Tibial nerve (tissue), 4 donors: ENCODE measurements at regions not wholly inside any gene's neighbourhood (a gene's known extent, or its start where the extent isn't known, plus 50 kb on each side); places are given as distances from the start of the nearest gene placed in this dataset.
A peak's percentile ranks its signal among the peaks of the same experiment; 100 is the strongest.

Experiments
- DNase-seq, 2 donors: peaks; one replicate each; pipeline ENCODE4 v3.0.0-alpha.2; 2019; ENCODE audit warnings: low spot score in 2 of 2
- H3K27ac ChIP-seq, 4 donors: fragments of 200-600 bp; sonication (generic) in 3 of 4; one replicate each; pipeline ENCODE4 v1.5.1; 2017 to 2019; ENCODE audit warnings: mild to moderate bottlenecking in 1 of 4
- H3K27me3 ChIP-seq, 2 donors: fragments of 200-600 bp; sonication (generic) in 1 of 2; one replicate each; pipeline versions ENCODE4 v1.5.1 to v1.6.0; 2017 to 2019
- H3K36me3 ChIP-seq, 3 donors: fragments of 200-600 bp; sonication (generic); one replicate each; pipeline ENCODE4 v1.5.1; 2018 to 2019
- H3K4me1 ChIP-seq, 4 donors: fragments of 200-600 bp; sonication (generic) in 3 of 4; one replicate each; pipeline ENCODE4 v1.5.1; 2017 to 2019
- H3K4me3 ChIP-seq, 4 donors: fragments of 200-600 bp; sonication (generic) in 3 of 4; one replicate each; pipeline ENCODE4 v1.5.1; 2017 to 2019; ENCODE audit warnings: mild to moderate bottlenecking in 1 of 4, moderate library complexity in 1 of 4
- H3K9me3 ChIP-seq, 4 donors: fragments of 200-600 bp; sonication (generic) in 3 of 4; one replicate each; pipeline ENCODE4 v1.5.1; 2017 to 2019
- CTCF ChIP-seq, 5 experiments: fragments of 200-600 bp in 3 of 5; fragments of 450-650 bp in 2 of 5; sonication (generic) in 3 of 5; IDR thresholded peaks; one replicate each; pipeline ENCODE4 v1.5.1; 2016 to 2019; ENCODE audit warnings: antibody characterized with exemption in 5 of 5, mild to moderate bottlenecking in 3 of 5, moderate library complexity in 2 of 5
- EP300 ChIP-seq, 2 donors: sonication (generic); formaldehyde crosslinking; IDR thresholded peaks; one replicate each; pipeline ENCODE4 v1.6.1; 2017; ENCODE audit warnings: antibody characterized with exemption in 2 of 2, mild to moderate bottlenecking in 1 of 2
- POLR2A ChIP-seq, 2 donors: fragments of 450-650 bp; IDR thresholded peaks; one replicate each; pipeline ENCODE4 v1.6.1; 2017; ENCODE audit warnings: antibody characterized with exemption in 2 of 2, mild to moderate bottlenecking in 2 of 2, moderate library complexity in 2 of 2
- WGBS, 2 donors: methylation state at CpG; one replicate each; pipeline ENCODE4 v1.1.5; 2018; 5-methylcytosine and 5-hydroxymethylcytosine counted together

DNA sequence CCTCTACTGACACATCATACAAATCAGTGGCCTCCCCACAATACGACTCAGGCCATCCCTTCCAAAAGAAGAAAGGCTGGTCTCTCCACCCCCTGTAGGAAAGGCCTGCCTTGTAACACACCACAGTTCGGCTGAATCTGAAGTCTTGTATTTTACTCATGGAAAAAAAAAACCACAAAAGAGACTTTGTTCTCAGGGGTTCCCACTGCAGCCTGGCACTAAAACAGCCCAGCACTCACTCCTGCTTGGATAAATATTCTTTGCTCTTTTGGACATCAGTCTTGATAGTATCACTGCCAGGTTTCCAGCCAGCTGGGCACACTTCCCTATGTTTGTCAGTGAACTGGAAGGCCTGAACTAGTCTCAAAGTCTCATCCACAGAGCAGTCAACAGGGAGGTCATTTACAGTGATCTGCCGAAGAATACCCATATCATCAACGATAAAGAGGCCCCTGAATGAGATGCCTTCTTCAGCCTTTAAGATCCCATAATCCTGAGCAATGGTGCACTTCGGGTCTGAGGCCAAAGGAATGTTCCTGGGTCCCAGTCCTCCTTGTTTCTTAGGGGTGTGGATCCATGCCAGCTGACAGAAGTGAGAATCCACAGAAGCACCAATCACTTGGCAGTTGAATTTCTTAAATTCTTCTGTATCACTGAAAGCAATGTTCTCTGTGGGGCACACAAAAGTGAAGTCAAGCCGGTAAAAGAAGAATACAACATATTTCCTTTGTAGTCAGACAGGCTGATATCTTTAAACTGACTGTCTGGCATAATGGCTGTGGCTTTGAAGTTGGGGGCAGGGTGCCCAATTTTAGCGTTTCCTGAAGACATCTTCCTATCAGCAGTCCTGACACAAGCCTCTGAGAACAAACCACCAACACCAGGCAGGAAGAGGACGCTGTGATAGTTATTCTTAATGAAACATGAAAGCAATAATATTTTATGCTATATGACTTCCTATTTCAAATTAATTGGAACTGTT lies 198.1 kb downstream of the LURAP1L start:
- Histone ChIP-seq H3K27me3 (no peaks in the 10 kb centered on the region), H3K27ac (peak overlapping the region in 2 of 4 donors; percentile 29 to 56), H3K4me3 (no peak overlapping the region), H3K9me3 (no peaks in the 10 kb centered on the region), H3K4me1 (peaks cover 0 to 30% (median 15%) of the 10 kb centered on the region in 4 donors), H3K36me3 (no peaks in the 10 kb centered on the region)
- no peak for TF ChIP-seq POLR2A (IDR thresholded peaks at IDR 0.05)
- no peak for TF ChIP-seq CTCF (IDR thresholded peaks at IDR 0.05)
- TF ChIP-seq EP300 (IDR thresholded peaks at IDR 0.05), result no peak
- no peak for DNase-seq
- 29 to 33% methylated on average over 8 of the region's 8 CpGs for WGBS, 2 donors

DNA sequence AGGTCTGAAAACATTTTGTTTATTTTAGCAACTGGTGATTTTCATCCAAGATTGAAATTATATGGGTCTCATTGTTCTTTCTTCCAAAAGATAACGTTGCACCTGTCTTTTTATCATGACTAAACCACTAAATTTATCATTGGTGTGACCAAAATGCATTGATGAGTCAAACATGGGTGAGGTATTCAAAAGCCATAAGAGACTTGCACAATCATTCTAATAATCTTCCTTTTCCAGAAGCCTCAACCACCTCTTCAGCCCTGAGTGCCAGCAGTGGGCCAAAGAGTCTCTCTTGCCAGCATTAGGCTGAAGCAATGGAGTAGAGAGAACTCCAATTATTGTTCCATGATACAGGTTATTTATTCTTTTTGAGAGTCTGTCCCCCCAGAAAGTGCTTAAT lies 198.9 kb downstream of the LURAP1L start:
- Histone ChIP-seq H3K36me3 (no peaks in the 10 kb centered on the region), H3K9me3 (no peaks in the 10 kb centered on the region), H3K27ac (no peak overlapping the region), H3K27me3 (no peaks in the 10 kb centered on the region), H3K4me1 (peaks cover 0 to 30% (median 15%) of the 10 kb centered on the region in 4 donors), H3K4me3 (no peak overlapping the region)
- 66 to 67% methylated on average over 1 of the region's 1 CpG for WGBS, 2 donors
- no peak for DNase-seq
- no peak for TF ChIP-seq EP300 (IDR thresholded peaks at IDR 0.05)

- Histone ChIP-seq H3K27ac (no peak overlapping the region), H3K27me3 (no peaks in the 10 kb centered on the region), H3K9me3 (no peaks in the 10 kb centered on the region), H3K36me3 (no peaks in the 10 kb centered on the region), H3K4me1 (peaks cover 0 to 30% (median 15%) of the 10 kb centered on the region in 4 donors), H3K4me3 (no peak overlapping the region)
- no peak for TF ChIP-seq CTCF (IDR thresholded peaks at IDR 0.05)
- no peak for TF ChIP-seq POLR2A (IDR thresholded peaks at IDR 0.05)
- DNase-seq, result no peak
- WGBS, 2 donors, result 23 to 35% methylated on average over 1 of the region's 1 CpG
These were observed 199.9 kb downstream of the LURAP1L start for GRCh38 chr9:12974671-12975070.

DNA sequence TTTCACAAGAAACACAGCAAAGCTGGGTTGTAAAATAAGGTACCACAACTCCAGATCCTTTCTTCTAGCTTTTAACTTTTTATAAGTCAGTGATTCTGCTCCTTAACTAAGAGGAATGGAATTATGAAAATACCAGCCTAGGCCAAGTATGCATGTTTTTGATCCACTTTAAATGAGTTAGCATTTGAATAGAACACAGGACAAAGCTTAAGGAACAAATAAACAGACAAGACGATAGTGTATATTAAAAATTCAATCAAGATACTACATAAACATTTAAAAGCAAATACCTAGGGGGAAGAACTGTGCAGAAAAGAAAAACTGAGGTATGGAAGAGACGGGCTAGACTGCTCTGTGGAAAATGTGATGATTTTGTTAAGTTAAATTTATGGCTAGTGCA lies 200.7 kb downstream of the LURAP1L start:
- TF ChIP-seq EP300 (IDR thresholded peaks at IDR 0.05), result no peak
- TF ChIP-seq POLR2A (IDR thresholded peaks at IDR 0.05), result no peak
- no peak for TF ChIP-seq CTCF (IDR thresholded peaks at IDR 0.05)
- no peak for DNase-seq
- no peaks in the 10 kb centered on the region for H3K36me3 ChIP-seq
- H3K27ac ChIP-seq, result no peak overlapping the region
- no peaks in the 10 kb centered on the region for H3K27me3 ChIP-seq
- no peaks in the 10 kb centered on the region for H3K9me3 ChIP-seq
- WGBS, 2 donors, result 66 to 71% methylated on average over 2 of the region's 2 CpGs
- peaks cover 0 to 30% (median 15%) of the 10 kb centered on the region in 4 donors for H3K4me1 ChIP-seq
- H3K4me3 ChIP-seq, result no peak overlapping the region

DNA sequence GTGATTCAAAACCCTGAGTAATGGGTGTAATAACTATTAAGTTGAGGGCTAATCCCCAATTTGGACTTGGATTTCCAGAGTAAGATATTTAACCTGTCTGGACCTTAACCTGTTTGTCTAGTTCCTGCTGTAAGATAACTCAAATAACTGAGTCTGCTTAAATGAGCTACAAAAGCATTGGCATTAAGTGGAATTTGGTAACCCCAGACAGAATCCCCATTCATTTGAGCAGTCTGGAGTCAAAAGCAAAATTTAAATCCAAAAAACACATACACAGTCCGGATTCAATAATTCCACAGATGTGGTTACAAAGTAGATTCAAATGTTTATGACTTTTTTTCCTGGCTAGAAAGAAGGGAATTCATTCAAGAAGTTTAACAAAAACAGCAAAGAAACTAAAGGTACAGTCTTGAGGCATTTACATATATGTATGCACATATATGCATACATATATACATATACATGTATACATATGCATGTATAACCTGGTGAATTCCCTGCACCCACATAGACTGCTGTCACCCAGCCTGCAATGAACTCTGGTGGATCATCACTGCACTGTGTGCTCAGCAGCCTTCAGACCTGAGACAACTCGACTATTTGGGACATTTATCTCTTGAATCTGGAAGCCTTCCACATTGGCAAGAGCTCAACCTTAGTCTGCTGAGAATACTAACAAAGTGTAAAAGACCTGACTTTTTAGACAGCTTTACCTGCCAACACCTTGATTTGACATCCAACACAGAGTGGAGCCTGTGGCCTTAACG lies 205.4 kb downstream of the LURAP1L start:
- no peak overlapping the region for H3K27ac ChIP-seq

More for the DNA sequence above, 205.4 kb downstream of the LURAP1L start:
- Histone ChIP-seq H3K4me3 (no peak overlapping the region), H3K9me3 (peaks cover 0 to 5% (median 0%) of the 10 kb centered on the region in 4 donors), H3K27me3 (no peaks in the 10 kb centered on the region), H3K4me1 (no peaks in the 10 kb centered on the region), H3K36me3 (no peaks in the 10 kb centered on the region)
- WGBS, 2 donors, result 53 to 56% methylated on average over 3 of the region's 3 CpGs
- DNase-seq, result no peak
- TF ChIP-seq CTCF (IDR thresholded peaks at IDR 0.05), result no peak
- no peak for TF ChIP-seq POLR2A (IDR thresholded peaks at IDR 0.05)
- TF ChIP-seq EP300 (IDR thresholded peaks at IDR 0.05), result no peak
